Spleen (tissue), 11 donors: ENCODE measurements at regions not wholly inside any gene's neighbourhood (a gene's known extent, or its start where the extent isn't known, plus 50 kb on each side); places are given as distances from the start of the nearest gene placed in this dataset.

ENCODE experiments used
- DNase-seq: peaks from one replicate; pipeline ENCODE4 v3.0.0-alpha.2; 2020
- H3K27ac ChIP-seq, 8 donors: fragments of 200-600 bp; sonication (generic) in 7 of 8; 1 replicate in 4 of 8; 2 replicates in 4 of 8; pipeline versions ENCODE4 v1.5.0 to v1.8.0; 2016 to 2021; ENCODE audit warnings: inconsistent platforms in 4 of 8, mild to moderate bottlenecking in 4 of 8, moderate library complexity in 1 of 8
- H3K27me3 ChIP-seq, 7 donors: fragments of 200-600 bp; sonication (generic) in 6 of 7; replicated peaks in 1 of 7; 1 replicate in 4 of 7; 2 replicates in 3 of 7; pipeline versions ENCODE4 v1.5.0 to v1.8.0; 2016 to 2021; ENCODE audit warnings: inconsistent platforms in 3 of 7, mild to moderate bottlenecking in 1 of 7
- H3K36me3 ChIP-seq, 6 donors: fragments of 200-600 bp; sonication (generic) in 5 of 6; 1 replicate in 4 of 6; 2 replicates in 2 of 6; pipeline versions ENCODE4 v1.5.0 to v1.8.0; 2016 to 2021; ENCODE audit warnings: inconsistent platforms in 2 of 6
- H3K4me1 ChIP-seq, 6 donors: fragments of 200-600 bp; sonication (generic) in 5 of 6; 1 replicate in 3 of 6; 2 replicates in 3 of 6; pipeline versions ENCODE4 v1.5.0 to v1.8.0; 2016 to 2021; ENCODE audit warnings: inconsistent platforms in 3 of 6
- H3K4me3 ChIP-seq, 8 donors: fragments of 200-600 bp; sonication (generic) in 7 of 8; 1 replicate in 4 of 8; 2 replicates in 4 of 8; pipeline versions ENCODE4 v1.5.0 to v1.8.0; 2016 to 2021; ENCODE audit warnings: inconsistent platforms in 4 of 8, mild to moderate bottlenecking in 4 of 8, moderate library complexity in 2 of 8
- H3K9me3 ChIP-seq, 8 donors: fragments of 200-600 bp; sonication (generic) in 7 of 8; 1 replicate in 4 of 8; 2 replicates in 4 of 8; pipeline versions ENCODE4 v1.5.0 to v1.8.0; 2016 to 2021; ENCODE audit warnings: inconsistent platforms in 4 of 8
- CTCF ChIP-seq, 11 experiments: fragments of 200-600 bp in 7 of 11; fragments of 450-650 bp in 4 of 11; sonication (generic) in 4 of 11; IDR thresholded peaks in 8 of 11; conservative IDR thresholded peaks in 3 of 11; 1 replicate in 7 of 11; 2 replicates in 4 of 11; pipeline versions ENCODE4 v1.4.0 to v1.8.0; 2016 to 2021; ENCODE audit warnings: antibody characterized with exemption in 11 of 11, inconsistent platforms in 4 of 11, mild to moderate bottlenecking in 1 of 11
- POLR2A ChIP-seq, 3 donors: fragments of 450-650 bp; IDR thresholded peaks; one replicate each; pipeline ENCODE4 v1.5.1; 2017; ENCODE audit warnings: antibody characterized with exemption in 3 of 3, mild to moderate bottlenecking in 1 of 3
- POLR2AphosphoS5 ChIP-seq, 3 donors: sonication (generic); formaldehyde crosslinking; IDR thresholded peaks; one replicate each; pipeline ENCODE4 v1.5.1; 2017; ENCODE audit warnings: antibody characterized with exemption in 3 of 3
- WGBS, 5 donors: extraction: QIAGEN DNeasy Blood & Tissue Kit in 3 of 5; methylation state at CpG; one replicate each; pipeline versions ENCODE4 v1.1.5 to v1.1.7; 2013 to 2018; 5-methylcytosine and 5-hydroxymethylcytosine counted together
- intact Hi-C: fragments of 100-400 bp; cut with DNase I; formaldehyde crosslinking; loops from one replicate; pipeline ENCODE4 v1.15.0; 2023; ENCODE audit warnings: low total_unique reads
- donor health status: healthy with polysubstance abuse.
- donor health status: DM: no; HTN: no; CAD: no; lungs with moderate emphysema.
- donor health status: DM: no; HTN: no; CAD: no.
- donor health status: Bipolar disorder and iron deficiency.
- donor health status: healthy.
- donor health status: DM: no; HTN: no; CAD: no.
- donor health status: DM: yes; HTN: yes; CAD: no.

- 78 to 88% (median 83%) methylated on average over 4 of the region's 4 CpGs for WGBS, 5 donors
- no peak for DNase-seq
- Histone ChIP-seq H3K9me3 (peaks cover 0 to 14% (median 8%) of the 10 kb centered on the region in 8 donors), H3K4me3 (no peak overlapping the region), H3K27me3 (no peaks in the 10 kb centered on the region), H3K4me1 (peaks cover 3 to 87% (median 39%) of the 10 kb centered on the region in 6 donors), H3K36me3 (peaks cover 4 to 56% (median 15%) of the 10 kb centered on the region in 6 donors), H3K27ac (peak overlapping the region in 5 of 8 donors; percentile 23 to 55 (median 47))
- TF ChIP-seq CTCF (IDR thresholded peaks at IDR 0.05 in 8 of 11, conservative IDR thresholded peaks at IDR 0.05 in 3 of 11): no peak
- no peak for TF ChIP-seq POLR2A (IDR thresholded peaks at IDR 0.05)
- TF ChIP-seq POLR2AphosphoS5 (IDR thresholded peaks at IDR 0.05): no peak
- intact Hi-C loops: no loop called here
These were observed 237.3 kb upstream of the KLF14 start for GRCh38 chr7:130971297-130971696.

- intact Hi-C loops: no loop called here
- TF ChIP-seq CTCF (IDR thresholded peaks at IDR 0.05 in 8 of 11, conservative IDR thresholded peaks at IDR 0.05 in 3 of 11): no peak
- peaks cover 4 to 52% (median 12%) of the 10 kb centered on the region in 6 donors for H3K36me3 ChIP-seq
- H3K9me3 ChIP-seq: peaks cover 0 to 14% (median 8%) of the 10 kb centered on the region in 8 donors
- DNase-seq: no peak
- no peak overlapping the region for H3K4me3 ChIP-seq
- no peaks in the 10 kb centered on the region for H3K27me3 ChIP-seq
- 97 to 99% (median 98%) methylated on average over 2 of the region's 2 CpGs for WGBS, 5 donors
- peaks cover 3 to 84% (median 37%) of the 10 kb centered on the region in 6 donors for H3K4me1 ChIP-seq
- H3K27ac ChIP-seq: peak overlapping the region in 2 of 8 donors; percentile 3 to 47
These were observed 238.2 kb upstream of the KLF14 start for GRCh38 chr7:130972201-130972600.

- intact Hi-C loops: no loop called here
- Histone ChIP-seq H3K4me1 (peaks cover 3 to 79% (median 32%) of the 10 kb centered on the region in 6 donors), H3K4me3 (no peak overlapping the region), H3K27me3 (no peaks in the 10 kb centered on the region), H3K27ac (peak overlapping the region in 3 of 8 donors; percentile 6 to 27 (median 11)), H3K36me3 (peaks cover 4 to 51% (median 12%) of the 10 kb centered on the region in 6 donors), H3K9me3 (peaks cover 0 to 14% (median 8%) of the 10 kb centered on the region in 8 donors)
- no peak for DNase-seq
- TF ChIP-seq POLR2A (IDR thresholded peaks at IDR 0.05) (no peak), CTCF (IDR thresholded peaks at IDR 0.05 in 8 of 11, conservative IDR thresholded peaks at IDR 0.05 in 3 of 11) (no peak), POLR2AphosphoS5 (IDR thresholded peaks at IDR 0.05) (no peak)
These were observed 239.6 kb upstream of the KLF14 start for GRCh38 chr7:130973637-130974036.

GRCh38 chr7:130974169-130974568 is 240.2 kb upstream of the KLF14 start:
- Histone ChIP-seq H3K27me3 (no peaks in the 10 kb centered on the region), H3K27ac (peak overlapping the region in 2 of 8 donors; percentile 11 to 24), H3K9me3 (peaks cover 0 to 14% (median 8%) of the 10 kb centered on the region in 8 donors), H3K4me3 (no peak overlapping the region), H3K4me1 (peaks cover 3 to 79% (median 29%) of the 10 kb centered on the region in 6 donors), H3K36me3 (peaks cover 4 to 51% (median 12%) of the 10 kb centered on the region in 6 donors)
- 96 to 99% (median 99%) methylated on average over 2 of the region's 2 CpGs for WGBS, 5 donors
- TF ChIP-seq CTCF (IDR thresholded peaks at IDR 0.05 in 8 of 11, conservative IDR thresholded peaks at IDR 0.05 in 3 of 11): no peak
- no peak for TF ChIP-seq POLR2AphosphoS5 (IDR thresholded peaks at IDR 0.05)
- no peak for TF ChIP-seq POLR2A (IDR thresholded peaks at IDR 0.05)
- no peak for DNase-seq
- intact Hi-C loops: no loop called here
